Body of pancreas (tissue), 4 donors: ENCODE measurements at regions not wholly inside any gene's neighbourhood (a gene's known extent, or its start where the extent isn't known, plus 50 kb on each side); places are given as distances from the start of the nearest gene placed in this dataset.

Experiments used
- ATAC-seq: fragments of 150-250 bp; one replicate; pipeline ENCODE4 v1.9.1; 2016
- DNase-seq, 4 donors: peaks; one replicate each; pipeline ENCODE4 v3.0.0-alpha.2; 2019
- H3K27ac ChIP-seq, 4 donors: fragments of 200-600 bp; sonication (generic); 1 replicate in 3 of 4; 2 replicates in 1 of 4; pipeline versions ENCODE4 v1.5.1 to v1.6.1; 2016 to 2019; ENCODE audit warnings: mild to moderate bottlenecking in 1 of 4, mixed read lengths in 1 of 4, moderate library complexity in 1 of 4
- H3K27me3 ChIP-seq, 2 donors: fragments of 200-600 bp; sonication (generic); one replicate each; pipeline ENCODE4 v1.6.0; 2016; ENCODE audit warnings: mild to moderate bottlenecking in 1 of 2
- H3K36me3 ChIP-seq, 2 donors: fragments of 200-600 bp; sonication (generic); replicated peaks in 1 of 2; 2 replicates each; pipeline ENCODE4 v1.5.1; 2016; ENCODE audit warnings: low read depth in 2 of 2; ENCODE audit not compliant: insufficient read depth in 1 of 2
- H3K4me1 ChIP-seq: fragments of 200-600 bp; sonication (generic); one replicate; pipeline ENCODE4 v1.6.0; 2016
- H3K4me3 ChIP-seq, 2 donors: fragments of 200-600 bp; sonication (generic); 1 replicate in 1 of 2; 2 replicates in 1 of 2; pipeline ENCODE4 v1.5.1; 2016 to 2019
- H3K9me3 ChIP-seq, 3 donors: fragments of 200-600 bp; sonication (generic); 1 replicate in 2 of 3; 2 replicates in 1 of 3; pipeline ENCODE4 v1.5.1; 2016
- CTCF ChIP-seq, 7 experiments: fragments of 450-650 bp in 4 of 7; fragments of 200-600 bp in 3 of 7; sonication (generic) in 3 of 7; IDR thresholded peaks; one replicate each; pipeline ENCODE4 v1.5.1; 2016 to 2019; ENCODE audit warnings: antibody characterized with exemption in 7 of 7
- POLR2A ChIP-seq, 3 donors: fragments of 450-650 bp; IDR thresholded peaks; one replicate each; pipeline ENCODE4 v1.6.1; 2016; ENCODE audit warnings: antibody characterized with exemption in 3 of 3, mild to moderate bottlenecking in 2 of 3
- WGBS, 2 donors: methylation state at CpG; one replicate each; pipeline ENCODE4 v1.1.5; 2017; 5-methylcytosine and 5-hydroxymethylcytosine counted together
- intact Hi-C: fragments of 100-400 bp; cut with DNase I; formaldehyde crosslinking; loops from one replicate; pipeline ENCODE4 v1.15.1; 2023

- no peaks in the 10 kb centered on the region for H3K27me3 ChIP-seq
- H3K4me1 ChIP-seq: peaks cover 71% of the 10 kb centered on the region
- H3K9me3 ChIP-seq: no peaks in the 10 kb centered on the region
- TF ChIP-seq POLR2A (IDR thresholded peaks at IDR 0.05) (peak in 1 of 3 donors; percentile 23), CTCF (IDR thresholded peaks at IDR 0.05) (no peak)
- ATAC-seq (peak; percentile 62), DNase-seq (peak; percentile 25 to 72 (median 40))
- peak overlapping the region in 3 of 4 donors; percentile 27 to 62 (median 37) for H3K27ac ChIP-seq
- no peak overlapping the region for H3K4me3 ChIP-seq
- 2 to 4% methylated on average over 13 of the region's 13 CpGs for WGBS, 2 donors
- intact Hi-C loops: no loop called here
- no peaks in the 10 kb centered on the region for H3K36me3 ChIP-seq
These were observed 58.9 kb downstream of the DHRS2 start for GRCh38 chr14:23694949-23695663.

- peak; percentile 1 for ATAC-seq
- WGBS, 2 donors: 7 to 8% methylated on average over 8 of the region's 8 CpGs
- Histone ChIP-seq H3K4me3 (no peak overlapping the region), H3K27ac (peak overlapping the region in 3 of 4 donors; percentile 27 to 62 (median 37)), H3K36me3 (no peaks in the 10 kb centered on the region), H3K9me3 (no peaks in the 10 kb centered on the region), H3K27me3 (no peaks in the 10 kb centered on the region), H3K4me1 (peaks cover 77% of the 10 kb centered on the region)
- intact Hi-C loops: no loop called here
- TF ChIP-seq CTCF (IDR thresholded peaks at IDR 0.05) (no peak), POLR2A (IDR thresholded peaks at IDR 0.05) (no peak)
- no peak for DNase-seq
These were observed 59.5 kb downstream of the DHRS2 start for GRCh38 chr14:23695664-23695999.

- Histone ChIP-seq H3K27me3 (no peaks in the 10 kb centered on the region), H3K27ac (peak overlapping the region in 2 of 4 donors; percentile 32 to 62), H3K4me3 (no peak overlapping the region), H3K9me3 (no peaks in the 10 kb centered on the region), H3K36me3 (no peaks in the 10 kb centered on the region), H3K4me1 (peaks cover 86% of the 10 kb centered on the region)
- DNase-seq (peak in 1 of 4 donors; percentile 23), ATAC-seq (peak; percentile 24)
- intact Hi-C loops: no loop called here
- TF ChIP-seq CTCF (IDR thresholded peaks at IDR 0.05) (no peak), POLR2A (IDR thresholded peaks at IDR 0.05) (peak in 1 of 3 donors; percentile 15)
- WGBS, 2 donors: 42 to 43% methylated on average over 5 of the region's 5 CpGs
These were observed 60.6 kb downstream of the DHRS2 start for GRCh38 chr14:23696701-23697239.

- TF ChIP-seq CTCF (IDR thresholded peaks at IDR 0.05) (no peak), POLR2A (IDR thresholded peaks at IDR 0.05) (no peak)
- DNase-seq (no peak), ATAC-seq (no peak)
- intact Hi-C loops: no loop called here
- H3K27me3 ChIP-seq: no peaks in the 10 kb centered on the region
- H3K4me1 ChIP-seq: peaks cover 88% of the 10 kb centered on the region
- no peaks in the 10 kb centered on the region for H3K9me3 ChIP-seq
- H3K27ac ChIP-seq: peak overlapping the region in 1 of 4 donors; percentile 62
- 26 to 48% methylated on average over 4 of the region's 4 CpGs for WGBS, 2 donors
- no peaks in the 10 kb centered on the region for H3K36me3 ChIP-seq
- H3K4me3 ChIP-seq: no peak overlapping the region
These were observed 61.5 kb downstream of the DHRS2 start for GRCh38 chr14:23697680-23698079.
